Lower leg skin (tissue), 4 donors: ENCODE measurements at regions not wholly inside any gene's neighbourhood (a gene's known extent, or its start where the extent isn't known, plus 50 kb on each side); places are given as distances from the start of the nearest gene placed in this dataset.

Experiments
- DNase-seq, 2 donors: peaks; one replicate each; pipeline ENCODE4 v3.0.0-alpha.2; 2019; ENCODE audit warnings: low spot score in 2 of 2
- H3K4me3 ChIP-seq: fragments of 200-600 bp; sonication (generic); 2 replicates; pipeline ENCODE4 v1.5.1; 2017; ENCODE audit warnings: mild to moderate bottlenecking, low read depth; ENCODE audit not compliant: poor library complexity, severe bottlenecking
- POLR2A ChIP-seq, 2 donors: fragments of 450-650 bp; IDR thresholded peaks; one replicate each; pipeline ENCODE4 v1.6.1; 2016 to 2017; ENCODE audit warnings: antibody characterized with exemption in 2 of 2, mild to moderate bottlenecking in 1 of 2, moderate library complexity in 1 of 2
- WGBS, 2 donors: methylation state at CpG; one replicate each; pipeline ENCODE4 v1.1.5; 2018; 5-methylcytosine and 5-hydroxymethylcytosine counted together
- intact Hi-C: fragments of 100-400 bp; cut with DNase I; formaldehyde crosslinking; loops from one replicate; pipeline ENCODE4 v1.15.0; 2023; ENCODE audit warnings: low total_unique reads
- TF ChIP-seq, protein P1 (sequence below), 3 donors: fragments of 450-650 bp; IDR thresholded peaks; one replicate each; pipeline ENCODE4 v1.5.1; 2016; ENCODE audit warnings: antibody characterized with exemption in 3 of 3, mild to moderate bottlenecking in 3 of 3, moderate library complexity in 2 of 3

DNA sequence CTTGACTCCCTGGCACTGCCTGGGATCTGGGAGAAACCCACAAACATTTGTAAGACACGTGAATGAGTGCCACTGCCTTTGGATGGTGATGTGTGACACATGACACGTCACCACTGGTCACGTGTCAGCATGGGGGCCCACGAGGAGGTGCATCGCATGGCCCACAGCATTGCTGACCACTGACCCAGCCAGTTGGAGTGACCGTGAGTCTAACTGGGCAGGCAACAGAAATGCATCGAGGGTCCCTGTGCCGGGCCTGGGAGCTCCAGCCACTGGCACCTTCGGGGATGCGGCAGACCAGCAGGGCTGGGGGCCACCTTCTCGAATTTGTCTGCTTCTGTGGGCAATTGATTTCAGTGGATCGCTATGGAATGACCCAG lies 121.9 kb upstream of the HDAC4 start:
- no peak for TF ChIP-seq POLR2A (IDR thresholded peaks at IDR 0.05)
- TF ChIP-seq, protein P1, sequence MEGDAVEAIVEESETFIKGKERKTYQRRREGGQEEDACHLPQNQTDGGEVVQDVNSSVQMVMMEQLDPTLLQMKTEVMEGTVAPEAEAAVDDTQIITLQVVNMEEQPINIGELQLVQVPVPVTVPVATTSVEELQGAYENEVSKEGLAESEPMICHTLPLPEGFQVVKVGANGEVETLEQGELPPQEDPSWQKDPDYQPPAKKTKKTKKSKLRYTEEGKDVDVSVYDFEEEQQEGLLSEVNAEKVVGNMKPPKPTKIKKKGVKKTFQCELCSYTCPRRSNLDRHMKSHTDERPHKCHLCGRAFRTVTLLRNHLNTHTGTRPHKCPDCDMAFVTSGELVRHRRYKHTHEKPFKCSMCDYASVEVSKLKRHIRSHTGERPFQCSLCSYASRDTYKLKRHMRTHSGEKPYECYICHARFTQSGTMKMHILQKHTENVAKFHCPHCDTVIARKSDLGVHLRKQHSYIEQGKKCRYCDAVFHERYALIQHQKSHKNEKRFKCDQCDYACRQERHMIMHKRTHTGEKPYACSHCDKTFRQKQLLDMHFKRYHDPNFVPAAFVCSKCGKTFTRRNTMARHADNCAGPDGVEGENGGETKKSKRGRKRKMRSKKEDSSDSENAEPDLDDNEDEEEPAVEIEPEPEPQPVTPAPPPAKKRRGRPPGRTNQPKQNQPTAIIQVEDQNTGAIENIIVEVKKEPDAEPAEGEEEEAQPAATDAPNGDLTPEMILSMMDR (IDR thresholded peaks at IDR 0.05), result no peak
- DNase-seq, result no peak
- no peak overlapping the region for H3K4me3 ChIP-seq
- intact Hi-C loops, result no loop called here
- 85 to 87% methylated on average over 12 of the region's 12 CpGs for WGBS, 2 donors

DNA sequence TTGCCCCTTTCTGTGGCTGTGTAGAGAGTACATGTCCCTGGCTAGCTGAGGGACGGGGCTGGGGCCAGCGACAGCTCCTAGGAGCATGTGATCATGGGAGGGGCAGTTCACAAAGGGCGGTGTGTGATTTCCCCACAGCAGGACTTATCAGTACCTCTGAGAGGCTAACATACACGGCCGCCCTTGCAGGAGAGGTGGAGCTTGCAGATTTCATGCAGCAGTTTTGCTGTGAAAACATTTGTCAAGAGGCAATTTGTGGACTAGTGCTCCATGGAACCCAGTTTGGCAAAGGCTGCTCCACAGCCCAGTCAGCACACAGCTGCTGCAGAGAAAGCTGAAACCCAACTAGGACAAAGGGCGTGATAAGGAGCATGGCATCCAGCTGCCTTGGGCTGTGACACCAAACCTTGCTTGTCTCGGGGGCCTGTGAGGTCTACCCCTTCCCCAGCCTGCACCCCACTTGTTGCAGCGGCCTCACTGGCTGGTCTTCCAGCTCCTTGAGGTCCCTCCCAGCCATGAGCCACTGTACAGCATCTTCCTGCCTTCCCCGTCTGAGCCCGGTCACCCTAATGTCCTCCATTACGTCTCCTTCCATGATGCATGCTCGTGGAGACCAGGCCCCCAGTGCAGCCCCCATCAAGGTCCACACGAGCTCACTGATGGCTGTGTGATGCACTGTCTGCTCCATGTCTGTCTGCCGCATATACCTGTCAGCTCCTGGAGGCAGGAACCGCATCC lies 121.4 kb upstream of the HDAC4 start:
- no peak overlapping the region for H3K4me3 ChIP-seq
- DNase-seq, result peak in 1 of 2 donors; percentile 36
- intact Hi-C loops, result no loop called here
- TF ChIP-seq POLR2A (IDR thresholded peaks at IDR 0.05), result no peak
- TF ChIP-seq, protein P1 (IDR thresholded peaks at IDR 0.05), result no peak
- WGBS, 2 donors, result 76 to 77% methylated on average over 15 of the region's 15 CpGs

DNA sequence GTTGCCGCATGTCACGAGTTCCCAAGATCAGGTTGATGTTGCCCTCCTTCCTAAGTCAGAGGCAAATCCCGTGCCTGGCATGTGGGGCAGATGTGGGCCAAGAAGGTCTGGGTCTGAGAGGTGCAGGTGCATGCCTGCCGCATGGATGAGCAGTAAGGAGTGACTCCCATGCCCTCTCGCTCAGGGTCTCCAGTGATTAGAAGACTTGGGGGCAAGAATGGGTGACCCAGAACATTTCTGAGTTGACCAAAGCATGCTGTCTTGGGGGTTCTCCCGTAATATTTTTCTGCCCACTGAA lies 120.6 kb upstream of the HDAC4 start:
- H3K4me3 ChIP-seq, result no peak overlapping the region
- 85 to 92% methylated on average over 6 of the region's 6 CpGs for WGBS, 2 donors
- TF ChIP-seq POLR2A (IDR thresholded peaks at IDR 0.05), result no peak
- TF ChIP-seq, protein P1 (IDR thresholded peaks at IDR 0.05), result no peak
- DNase-seq, result no peak
- intact Hi-C loops, result no loop called here

DNA sequence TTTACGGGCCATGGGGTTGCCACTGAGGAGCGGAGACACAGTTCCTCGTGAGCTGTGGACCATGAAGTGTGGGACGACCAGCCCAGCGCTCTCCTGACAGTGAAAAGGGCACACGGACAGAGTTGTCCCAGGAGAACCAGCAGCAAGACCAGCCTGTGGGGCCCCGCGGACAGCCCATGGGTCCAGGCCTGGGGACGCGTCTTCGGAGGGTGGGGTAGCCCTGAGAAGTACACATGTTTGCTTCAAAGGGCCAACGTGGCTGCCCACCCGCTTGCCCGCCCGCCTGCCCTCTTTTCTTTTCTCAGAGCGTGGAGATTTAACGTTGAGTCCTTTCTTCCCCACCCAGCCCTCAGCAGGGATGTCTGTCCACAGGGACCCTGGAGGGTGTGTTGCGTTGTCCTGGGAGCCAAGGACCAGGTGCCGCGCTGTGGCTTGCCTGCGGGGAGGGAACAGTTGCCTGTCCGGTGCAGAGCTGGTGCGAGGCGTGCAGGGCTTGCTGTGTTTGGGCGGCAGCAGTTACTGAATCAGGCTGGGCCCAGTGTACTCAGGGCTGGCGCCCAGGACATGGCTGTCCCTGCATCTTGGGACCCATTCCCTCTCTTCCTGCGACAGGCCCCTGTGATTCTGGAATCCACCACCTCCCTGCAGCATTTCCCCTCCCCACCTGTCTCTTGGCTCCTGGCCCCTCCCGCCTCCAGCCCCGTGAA lies 120.1 kb upstream of the HDAC4 start:
- 91 to 93% methylated on average over 29 of the region's 29 CpGs for WGBS, 2 donors
- no peak for DNase-seq
- intact Hi-C loops, result no loop called here
- H3K4me3 ChIP-seq, result no peak overlapping the region
- TF ChIP-seq POLR2A (IDR thresholded peaks at IDR 0.05), result no peak
- TF ChIP-seq, protein P1 (IDR thresholded peaks at IDR 0.05), result no peak

DNA sequence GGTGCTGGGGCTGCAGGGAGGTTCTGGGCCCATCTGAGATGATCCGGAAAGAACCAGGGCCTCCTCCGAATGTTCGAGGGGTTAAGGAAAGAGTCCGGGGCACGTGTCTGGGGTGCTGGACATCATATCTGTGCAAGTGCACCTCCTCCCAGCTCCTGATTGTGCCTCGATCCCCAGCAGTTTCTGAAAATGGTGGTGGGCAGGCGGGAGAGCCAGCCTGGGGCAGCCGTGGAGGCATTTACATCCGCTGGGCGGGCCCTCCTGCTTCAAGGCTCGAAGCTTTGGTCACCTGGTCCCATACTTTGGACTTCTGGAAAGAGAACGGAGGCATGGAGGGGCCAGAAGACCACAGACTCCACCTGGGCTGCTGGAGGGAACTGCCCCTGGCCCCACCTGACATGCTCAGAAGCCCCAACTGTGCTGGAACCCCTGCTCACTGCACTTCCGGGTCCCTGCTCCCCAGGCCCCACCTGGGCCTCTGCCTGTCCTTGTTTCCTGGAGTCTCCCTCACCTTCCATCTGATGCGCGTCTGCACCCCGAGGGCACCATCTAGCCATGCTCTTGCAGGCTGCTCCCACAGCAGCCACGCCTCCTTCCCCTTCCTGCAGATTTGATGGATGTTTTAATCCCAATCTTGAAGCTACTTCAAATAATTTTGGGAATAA lies 119.2 kb upstream of the HDAC4 start:
- TF ChIP-seq POLR2A (IDR thresholded peaks at IDR 0.05), result no peak
- TF ChIP-seq, protein P1 (IDR thresholded peaks at IDR 0.05), result no peak
- intact Hi-C loops, result no loop called here
- no peak overlapping the region for H3K4me3 ChIP-seq
- no peak for DNase-seq
- 89 to 93% methylated on average over 12 to 17 of the region's 17 CpGs for WGBS, 2 donors
